ENCODE measurements at regions not wholly inside any gene's neighbourhood (a gene's known extent, or its start where the extent isn't known, plus 50 kb on each side); places are given as distances from the start of the nearest gene placed in this dataset.

GRCh38 chrX:126064901-126065541 is 101.1 kb downstream of the DCAF12L2 start:
- Histone ChIP-seq H3K4me3 (no peak overlapping the region), H3K27ac (no peak overlapping the region), H3K9me3 (no peaks in the 10 kb centered on the region), H3K27me3 (no peaks in the 10 kb centered on the region), H3K36me3 (no peaks in the 10 kb centered on the region), H3K4me1 (ENCODE audit: insufficient read depth) (no peaks in the 10 kb centered on the region)
- intact Hi-C loops (cut with DNase I), result no loop called here
- DNase-seq, result peak in 2 of 5 donors; percentile 6 to 17
- 69 to 75% (median 69%) methylated on average over 9 of the region's 9 CpGs for WGBS, 3 donors
- TF ChIP-seq POLR2A (IDR thresholded peaks at IDR 0.05) (no peak), CTCF (IDR thresholded peaks at IDR 0.05) (no peak)

- Histone ChIP-seq H3K27ac (no peak overlapping the region), H3K4me3 (no peak overlapping the region), H3K27me3 (no peaks in the 10 kb centered on the region), H3K9me3 (no peaks in the 10 kb centered on the region), H3K4me1 (ENCODE audit: insufficient read depth) (no peaks in the 10 kb centered on the region), H3K36me3 (no peaks in the 10 kb centered on the region)
- no peak for TF ChIP-seq POLR2A (IDR thresholded peaks at IDR 0.05)
- TF ChIP-seq CTCF (IDR thresholded peaks at IDR 0.05), result no peak
- TF ChIP-seq EP300 (IDR thresholded peaks at IDR 0.05), result no peak
- intact Hi-C loops (cut with DNase I), result no loop called here
- peak in 2 of 5 donors; percentile 5 to 7 for DNase-seq
- WGBS, 3 donors, result 64 to 68% (median 67%) methylated on average over 17 of the region's 17 CpGs
These were observed 100.0 kb downstream of the DCAF12L2 start for GRCh38 chrX:126065901-126066660.

All from ovary (tissue), 7 donors.